ENCODE measurements at regions not wholly inside any gene's neighbourhood (a gene's known extent, or its start where the extent isn't known, plus 50 kb on each side); places are given as distances from the start of the nearest gene placed in this dataset.

GRCh38 chr17:43328650-43329049 is 70.1 kb upstream of the ARL4D start:
- TF ChIP-seq, protein P1, sequence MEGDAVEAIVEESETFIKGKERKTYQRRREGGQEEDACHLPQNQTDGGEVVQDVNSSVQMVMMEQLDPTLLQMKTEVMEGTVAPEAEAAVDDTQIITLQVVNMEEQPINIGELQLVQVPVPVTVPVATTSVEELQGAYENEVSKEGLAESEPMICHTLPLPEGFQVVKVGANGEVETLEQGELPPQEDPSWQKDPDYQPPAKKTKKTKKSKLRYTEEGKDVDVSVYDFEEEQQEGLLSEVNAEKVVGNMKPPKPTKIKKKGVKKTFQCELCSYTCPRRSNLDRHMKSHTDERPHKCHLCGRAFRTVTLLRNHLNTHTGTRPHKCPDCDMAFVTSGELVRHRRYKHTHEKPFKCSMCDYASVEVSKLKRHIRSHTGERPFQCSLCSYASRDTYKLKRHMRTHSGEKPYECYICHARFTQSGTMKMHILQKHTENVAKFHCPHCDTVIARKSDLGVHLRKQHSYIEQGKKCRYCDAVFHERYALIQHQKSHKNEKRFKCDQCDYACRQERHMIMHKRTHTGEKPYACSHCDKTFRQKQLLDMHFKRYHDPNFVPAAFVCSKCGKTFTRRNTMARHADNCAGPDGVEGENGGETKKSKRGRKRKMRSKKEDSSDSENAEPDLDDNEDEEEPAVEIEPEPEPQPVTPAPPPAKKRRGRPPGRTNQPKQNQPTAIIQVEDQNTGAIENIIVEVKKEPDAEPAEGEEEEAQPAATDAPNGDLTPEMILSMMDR (IDR thresholded peaks at IDR 0.05): no peak
- TF ChIP-seq POLR2A (IDR thresholded peaks at IDR 0.05): no peak

Measured in Peyer's patch (tissue), 4 donors.